ENCODE measurements at regions not wholly inside any gene's neighbourhood (a gene's known extent, or its start where the extent isn't known, plus 50 kb on each side); places are given as distances from the start of the nearest gene placed in this dataset.

- no peak for DNase-seq (ENCODE audit: low spot score)
These were observed 50.8 kb upstream of the ANP32A start for GRCh38 chr15:68871507-68871906.

GRCh38 chr15:68874788-68875187 is 54.1 kb upstream of the ANP32A start:
- DNase-seq (ENCODE audit: low spot score), result no peak

- DNase-seq (ENCODE audit: low spot score), result peak; percentile 87
These were observed 54.8 kb upstream of the SPESP1 start for GRCh38 chr15:68875377-68876116.

GRCh38 chr15:68877626-68878025 is 52.7 kb upstream of the SPESP1 start:
- no peak for DNase-seq (ENCODE audit: low spot score)

GRCh38 chr15:68880382-68880781 is 49.9 kb upstream of the SPESP1 start:
- DNase-seq (ENCODE audit: low spot score), result no peak

Data from CD4-positive, alpha-beta T cell treated with Interleukin-15 for 4 hours (primary cell).